GM12878 (cell line): ENCODE measurements at regions not wholly inside any gene's neighbourhood (a gene's known extent, or its start where the extent isn't known, plus 50 kb on each side); places are given as distances from the start of the nearest gene placed in this dataset.

ENCODE experiments used
- ATAC-seq: fragments of 200-7000 bp; cut with Tn5 transposase; 3 replicates; pipeline ENCODE4 v1.9.1; 2020; ENCODE audit warnings: mild to moderate bottlenecking, moderate library complexity
- BruUV-seq: library from RNA; stranded (reverse); fragments of 400-500 nt; replicated peaks from 2 replicates; lab custom pipeline; 2021; lab: Mats Ljungman, UMichigan
- CTCF ChIA-PET: fragments of 300-600 bp; sonication (Branson Sonifier 250); formaldehyde crosslinking; extraction: SDS; loops from one replicate; lab custom pipeline; 2021; ENCODE audit warnings: inconsistent platforms; lab: Yijun Ruan, JAX
- POLR2A ChIA-PET: fragments of 350-600 bp; formaldehyde crosslinking; extraction: SDS; loops from one replicate; lab custom pipeline; 2021; ENCODE audit warnings: inconsistent platforms; lab: Charles Lee
- RAD21 ChIA-PET: fragments of 300-600 bp; sonication (Branson Sonifier 250); formaldehyde crosslinking; loops from one replicate; lab custom pipeline; 2023; ENCODE audit warnings: antibody characterized with exemption; ENCODE audit not compliant: unreplicated experiment; lab: Charles Lee
- SMC1A ChIA-PET: fragments of 300-600 bp; sonication (Branson Sonifier 250); formaldehyde crosslinking; loops from one replicate; lab custom pipeline; 2023; ENCODE audit not compliant: unreplicated experiment, uncharacterized antibody; lab: Charles Lee
- DNase-seq: peaks from one replicate; pipeline ENCODE4 v3.0.0-alpha.2; 2011; ENCODE audit warnings: low read depth, low spot score
- FAIRE-seq: peaks from 3 replicates; lab custom pipeline; 2011; peaks lifted over from hg19 to GRCh38; lab: Jason Lieb, UNC
- H2AFZ ChIP-seq: 2 replicates; pipeline ENCODE4 v1.6.0; 2011; ENCODE audit warnings: low read depth, low read length, control low read depth; ENCODE audit not compliant: control insufficient read depth
- H3K27ac ChIP-seq: 2 replicates; pipeline ENCODE4 v1.5.1; 2011; ENCODE audit warnings: control low read depth; ENCODE audit not compliant: control insufficient read depth, insufficient read depth
- H3K27me3 ChIP-seq, 2 experiments: replicated peaks in 1 of 2; 2 replicates each; pipeline versions ENCODE4 v1.6.0 to v1.6.1; 2011; ENCODE audit warnings: low read length in 1 of 2; ENCODE audit not compliant: control insufficient read depth in 2 of 2, insufficient read depth in 2 of 2
- H3K36me3 ChIP-seq, 2 experiments: 2 replicates each; pipeline ENCODE4 v1.5.1; 2011; ENCODE audit warnings: low read length in 1 of 2; ENCODE audit not compliant: control insufficient read depth in 2 of 2, insufficient read depth in 2 of 2
- H3K4me1 ChIP-seq: 2 replicates; pipeline ENCODE4 v1.6.1; 2011; ENCODE audit warnings: mild to moderate bottlenecking, low read length, moderate library complexity, mixed read lengths; ENCODE audit not compliant: control insufficient read depth, insufficient read depth
- H3K4me2 ChIP-seq: 2 replicates; pipeline ENCODE4 v1.6.0; 2011; ENCODE audit warnings: control low read depth; ENCODE audit not compliant: control insufficient read depth, insufficient read depth
- H3K4me3 ChIP-seq: fragments of 200-600 bp; sonication (generic); 2 replicates; pipeline ENCODE4 v1.5.1; 2016
- H3K79me2 ChIP-seq: 2 replicates; pipeline ENCODE4 v1.6.0; 2011; ENCODE audit warnings: low read length; ENCODE audit not compliant: control insufficient read depth, insufficient read depth
- H3K9ac ChIP-seq: 2 replicates; pipeline ENCODE4 v1.8.0; 2011; ENCODE audit warnings: low read length, control low read depth, mixed read lengths; ENCODE audit not compliant: control insufficient read depth, insufficient read depth
- H3K9me3 ChIP-seq: replicated peaks from 3 replicates; pipeline ENCODE4 v1.5.1; 2011; ENCODE audit warnings: mild to moderate bottlenecking, low read length; ENCODE audit not compliant: control insufficient read depth, insufficient read depth
- H4K20me1 ChIP-seq: 2 replicates; pipeline ENCODE4 v1.6.0; 2011; ENCODE audit not compliant: control insufficient read depth, insufficient read depth
- BRCA1 ChIP-seq: IDR thresholded peaks from 2 replicates; pipeline ENCODE4 v1.6.1; 2011; ENCODE audit warnings: low read depth, low read length, improper control_type of control experiment
- CREM ChIP-seq: IDR thresholded peaks from 2 replicates; pipeline ENCODE4 v1.6.1; 2014; ENCODE audit warnings: antibody characterized with exemption, low read depth
- JUNB ChIP-seq: IDR thresholded peaks from 2 replicates; pipeline ENCODE4 v1.6.1; 2016; ENCODE audit warnings: antibody characterized with exemption, mild to moderate bottlenecking
- MEF2B ChIP-seq: fragments of 450-650 bp; IDR thresholded peaks from 2 replicates; pipeline ENCODE4 v1.6.1; 2018; ENCODE audit warnings: mild to moderate bottlenecking, moderate library complexity; ENCODE audit not compliant: partially characterized antibody, poor library complexity, severe bottlenecking
- WGBS: methylation state at CpG from one replicate; pipeline ENCODE4 v1.1.6; 2016; ENCODE audit warnings: low lambda C conversion rate; ENCODE audit not compliant: insufficient replicate concordance, insufficient coverage; ENCODE audit errors: missing lambda C conversion rate; 5-methylcytosine and 5-hydroxymethylcytosine counted together
- in situ Hi-C: fragments of 300-500 bp; cut with MboI; formaldehyde crosslinking; loops from 9 replicates; pipeline ENCODE4 v1.14.3; 2018; ENCODE audit warnings: mixed read lengths
- intact Hi-C: fragments of 100-400 bp; cut with micrococcal nuclease; formaldehyde crosslinking; loops from one replicate; pipeline ENCODE4 v1.14.2; 2022; ENCODE audit not compliant: unreplicated experiment
- TF ChIP-seq, protein P1 (sequence below): fragments of 450-650 bp; IDR thresholded peaks from 2 replicates; pipeline ENCODE4 v1.6.1; 2017; ENCODE audit warnings: borderline replicate concordance
- TF ChIP-seq, protein P2 (sequence below): fragments of 450-650 bp; IDR thresholded peaks from 2 replicates; pipeline ENCODE4 v1.6.1; 2018; ENCODE audit warnings: borderline replicate concordance, mild to moderate bottlenecking; ENCODE audit not compliant: partially characterized antibody
- TF ChIP-seq, protein P3 (sequence below), 3 experiments: IDR thresholded peaks in 2 of 3; conservative IDR thresholded peaks in 1 of 3; 2 replicates each; pipeline ENCODE4 v1.5.1; 2011; ENCODE audit warnings: low read depth in 3 of 3, low read length in 3 of 3, mild to moderate bottlenecking in 3 of 3, control low read depth in 2 of 3, moderate library complexity in 2 of 3, inconsistent platforms in 1 of 3, mixed read lengths in 1 of 3; ENCODE audit not compliant: control insufficient read depth in 2 of 3, insufficient read depth in 1 of 3; ENCODE audit errors: extremely low read depth in 1 of 3
- TF ChIP-seq, protein P4 (sequence below): IDR thresholded peaks from 2 replicates; pipeline ENCODE4 v1.6.1; 2012; ENCODE audit warnings: mild to moderate bottlenecking, low read depth, low read length

DNA sequence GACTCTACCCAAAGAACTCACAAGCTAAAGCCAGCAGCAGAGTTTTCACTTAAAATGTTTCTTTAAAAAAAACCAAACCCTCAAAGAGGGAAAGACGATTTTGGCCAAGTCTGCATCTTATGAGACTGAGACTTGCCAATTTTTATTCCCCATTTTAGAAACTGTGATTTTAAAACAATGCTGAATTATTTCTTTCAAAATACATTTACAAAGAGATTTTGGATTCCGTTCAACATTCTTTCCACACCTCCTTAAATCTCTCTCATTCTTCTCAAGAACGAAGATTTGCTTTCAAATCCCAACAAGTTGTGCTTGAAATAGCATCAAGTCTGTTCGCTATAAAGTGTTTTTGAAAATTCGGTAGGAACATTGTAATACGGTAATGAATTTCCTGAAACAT lies 133.9 kb upstream of the VANGL1 start:
- no peak for FAIRE-seq
- Histone ChIP-seq H4K20me1 (no peaks in the 10 kb centered on the region), H3K4me3 (no peak overlapping the region), H3K27ac (no peak overlapping the region), H3K4me1 (no peaks in the 10 kb centered on the region), H3K4me2 (no peak overlapping the region), H3K36me3 (no peaks in the 10 kb centered on the region), H2AFZ (no peak overlapping the region), H3K9me3 (no peaks in the 10 kb centered on the region; the same call in 2 of the 3 replicates), H3K27me3 (no peaks in the 10 kb centered on the region; a peak in 1 of 4 replicates), H3K9ac (no peak overlapping the region), H3K79me2 (no peaks in the 10 kb centered on the region)
- DNase-seq, result no peak
- BruUV-seq, result no TSS peak
- POLR2A ChIA-PET, result no interaction called here
- in situ Hi-C loops, result no loop called here
- intact Hi-C loops, result no loop called here
- RAD21 ChIA-PET, result no interaction called here
- ATAC-seq, result no peak
- SMC1A ChIA-PET, result no interaction called here
- CTCF ChIA-PET, result no interaction called here
- WGBS, result 21% methylated on average over 6 of the region's 6 CpGs
- TF ChIP-seq, protein P1, sequence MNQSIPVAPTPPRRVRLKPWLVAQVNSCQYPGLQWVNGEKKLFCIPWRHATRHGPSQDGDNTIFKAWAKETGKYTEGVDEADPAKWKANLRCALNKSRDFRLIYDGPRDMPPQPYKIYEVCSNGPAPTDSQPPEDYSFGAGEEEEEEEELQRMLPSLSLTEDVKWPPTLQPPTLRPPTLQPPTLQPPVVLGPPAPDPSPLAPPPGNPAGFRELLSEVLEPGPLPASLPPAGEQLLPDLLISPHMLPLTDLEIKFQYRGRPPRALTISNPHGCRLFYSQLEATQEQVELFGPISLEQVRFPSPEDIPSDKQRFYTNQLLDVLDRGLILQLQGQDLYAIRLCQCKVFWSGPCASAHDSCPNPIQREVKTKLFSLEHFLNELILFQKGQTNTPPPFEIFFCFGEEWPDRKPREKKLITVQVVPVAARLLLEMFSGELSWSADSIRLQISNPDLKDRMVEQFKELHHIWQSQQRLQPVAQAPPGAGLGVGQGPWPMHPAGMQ, result no peak
- TF ChIP-seq, protein P2, sequence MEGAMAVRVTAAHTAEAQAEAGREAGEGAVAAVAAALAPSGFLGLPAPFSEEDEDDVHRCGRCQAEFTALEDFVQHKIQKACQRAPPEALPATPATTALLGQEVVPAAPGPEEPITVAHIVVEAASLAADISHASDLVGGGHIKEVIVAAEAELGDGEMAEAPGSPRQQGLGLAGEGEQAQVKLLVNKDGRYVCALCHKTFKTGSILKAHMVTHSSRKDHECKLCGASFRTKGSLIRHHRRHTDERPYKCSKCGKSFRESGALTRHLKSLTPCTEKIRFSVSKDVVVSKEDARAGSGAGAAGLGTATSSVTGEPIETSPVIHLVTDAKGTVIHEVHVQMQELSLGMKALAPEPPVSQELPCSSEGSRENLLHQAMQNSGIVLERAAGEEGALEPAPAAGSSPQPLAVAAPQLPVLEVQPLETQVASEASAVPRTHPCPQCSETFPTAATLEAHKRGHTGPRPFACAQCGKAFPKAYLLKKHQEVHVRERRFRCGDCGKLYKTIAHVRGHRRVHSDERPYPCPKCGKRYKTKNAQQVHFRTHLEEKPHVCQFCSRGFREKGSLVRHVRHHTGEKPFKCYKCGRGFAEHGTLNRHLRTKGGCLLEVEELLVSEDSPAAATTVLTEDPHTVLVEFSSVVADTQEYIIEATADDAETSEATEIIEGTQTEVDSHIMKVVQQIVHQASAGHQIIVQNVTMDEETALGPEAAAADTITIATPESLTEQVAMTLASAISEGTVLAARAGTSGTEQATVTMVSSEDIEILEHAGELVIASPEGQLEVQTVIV, result no peak
- no peak for TF ChIP-seq CREM
- TF ChIP-seq, protein P3, sequence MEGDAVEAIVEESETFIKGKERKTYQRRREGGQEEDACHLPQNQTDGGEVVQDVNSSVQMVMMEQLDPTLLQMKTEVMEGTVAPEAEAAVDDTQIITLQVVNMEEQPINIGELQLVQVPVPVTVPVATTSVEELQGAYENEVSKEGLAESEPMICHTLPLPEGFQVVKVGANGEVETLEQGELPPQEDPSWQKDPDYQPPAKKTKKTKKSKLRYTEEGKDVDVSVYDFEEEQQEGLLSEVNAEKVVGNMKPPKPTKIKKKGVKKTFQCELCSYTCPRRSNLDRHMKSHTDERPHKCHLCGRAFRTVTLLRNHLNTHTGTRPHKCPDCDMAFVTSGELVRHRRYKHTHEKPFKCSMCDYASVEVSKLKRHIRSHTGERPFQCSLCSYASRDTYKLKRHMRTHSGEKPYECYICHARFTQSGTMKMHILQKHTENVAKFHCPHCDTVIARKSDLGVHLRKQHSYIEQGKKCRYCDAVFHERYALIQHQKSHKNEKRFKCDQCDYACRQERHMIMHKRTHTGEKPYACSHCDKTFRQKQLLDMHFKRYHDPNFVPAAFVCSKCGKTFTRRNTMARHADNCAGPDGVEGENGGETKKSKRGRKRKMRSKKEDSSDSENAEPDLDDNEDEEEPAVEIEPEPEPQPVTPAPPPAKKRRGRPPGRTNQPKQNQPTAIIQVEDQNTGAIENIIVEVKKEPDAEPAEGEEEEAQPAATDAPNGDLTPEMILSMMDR (IDR thresholded peaks at IDR 0.05 in 2 of 3, conservative IDR thresholded peaks at IDR 0.05 in 1 of 3; ENCODE audit: control insufficient read depth in 2 of 3, extremely low read depth in 1 of 3, insufficient read depth in 1 of 3, low read depth in 3 of 3, low read length in 3 of 3), result no peak
- TF ChIP-seq BRCA1, result no peak
- TF ChIP-seq MEF2B, result no peak
- no peak for TF ChIP-seq JUNB
- TF ChIP-seq, protein P4, sequence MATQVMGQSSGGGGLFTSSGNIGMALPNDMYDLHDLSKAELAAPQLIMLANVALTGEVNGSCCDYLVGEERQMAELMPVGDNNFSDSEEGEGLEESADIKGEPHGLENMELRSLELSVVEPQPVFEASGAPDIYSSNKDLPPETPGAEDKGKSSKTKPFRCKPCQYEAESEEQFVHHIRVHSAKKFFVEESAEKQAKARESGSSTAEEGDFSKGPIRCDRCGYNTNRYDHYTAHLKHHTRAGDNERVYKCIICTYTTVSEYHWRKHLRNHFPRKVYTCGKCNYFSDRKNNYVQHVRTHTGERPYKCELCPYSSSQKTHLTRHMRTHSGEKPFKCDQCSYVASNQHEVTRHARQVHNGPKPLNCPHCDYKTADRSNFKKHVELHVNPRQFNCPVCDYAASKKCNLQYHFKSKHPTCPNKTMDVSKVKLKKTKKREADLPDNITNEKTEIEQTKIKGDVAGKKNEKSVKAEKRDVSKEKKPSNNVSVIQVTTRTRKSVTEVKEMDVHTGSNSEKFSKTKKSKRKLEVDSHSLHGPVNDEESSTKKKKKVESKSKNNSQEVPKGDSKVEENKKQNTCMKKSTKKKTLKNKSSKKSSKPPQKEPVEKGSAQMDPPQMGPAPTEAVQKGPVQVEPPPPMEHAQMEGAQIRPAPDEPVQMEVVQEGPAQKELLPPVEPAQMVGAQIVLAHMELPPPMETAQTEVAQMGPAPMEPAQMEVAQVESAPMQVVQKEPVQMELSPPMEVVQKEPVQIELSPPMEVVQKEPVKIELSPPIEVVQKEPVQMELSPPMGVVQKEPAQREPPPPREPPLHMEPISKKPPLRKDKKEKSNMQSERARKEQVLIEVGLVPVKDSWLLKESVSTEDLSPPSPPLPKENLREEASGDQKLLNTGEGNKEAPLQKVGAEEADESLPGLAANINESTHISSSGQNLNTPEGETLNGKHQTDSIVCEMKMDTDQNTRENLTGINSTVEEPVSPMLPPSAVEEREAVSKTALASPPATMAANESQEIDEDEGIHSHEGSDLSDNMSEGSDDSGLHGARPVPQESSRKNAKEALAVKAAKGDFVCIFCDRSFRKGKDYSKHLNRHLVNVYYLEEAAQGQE, result no peak
